ES-I3 (cell line): ENCODE measurements at regions not wholly inside any gene's neighbourhood (a gene's known extent, or its start where the extent isn't known, plus 50 kb on each side); places are given as distances from the start of the nearest gene placed in this dataset.
"Not testable (repeated sequence)": the region's sequence is repeated elsewhere in the genome, so short reads cannot be mapped to it uniquely, and the experiment has no call there.

Source experiments
- H3K36me3 ChIP-seq: 2 replicates; pipeline ENCODE4 v1.6.1; 2013; ENCODE audit warnings: mild to moderate bottlenecking, low read length, control low read depth, moderate library complexity; ENCODE audit not compliant: insufficient read depth
- H3K4me1 ChIP-seq: 2 replicates; pipeline ENCODE4 v1.6.1; 2013; ENCODE audit warnings: mild to moderate bottlenecking, control low read depth, low read length; ENCODE audit not compliant: insufficient read depth
- H3K9ac ChIP-seq: 2 replicates; pipeline ENCODE4 v1.6.1; 2013; ENCODE audit warnings: low read depth, mild to moderate bottlenecking, low read length, moderate library complexity
- H3K9me3 ChIP-seq: 2 replicates; pipeline ENCODE4 v1.6.1; 2013; ENCODE audit warnings: mild to moderate bottlenecking, low read length, moderate library complexity; ENCODE audit not compliant: control insufficient read depth, insufficient read depth

GRCh38 chr4:152195888-152196287, 340.0 kb downstream of the FBXW7 start:
- Histone ChIP-seq H3K9me3 (0 out of 2 replicates have a peak, but pooled peaks cover 3% of the 10 kb centered on the region), H3K4me1 (no peaks in the 10 kb centered on the region), H3K9ac (no peak overlapping the region), H3K36me3 (no peaks in the 10 kb centered on the region)

GRCh38 chr4:152193059-152193458, 342.8 kb downstream of the FBXW7 start:
- Histone ChIP-seq H3K9me3 (0 out of 2 replicates have a peak, but pooled peaks cover 3% of the 10 kb centered on the region), H3K4me1 (no peaks in the 10 kb centered on the region), H3K9ac (no peak overlapping the region), H3K36me3 (no peaks in the 10 kb centered on the region)

GRCh38 chr4:152190907-152191306, 345.0 kb downstream of the FBXW7 start:
- no peaks in the 10 kb centered on the region for H3K36me3 ChIP-seq
- 0 out of 2 replicates have a peak, but pooled peaks cover 3% of the 10 kb centered on the region for H3K9me3 ChIP-seq
- H3K4me1 ChIP-seq = no peaks in the 10 kb centered on the region
- no peak overlapping the region for H3K9ac ChIP-seq

DNA sequence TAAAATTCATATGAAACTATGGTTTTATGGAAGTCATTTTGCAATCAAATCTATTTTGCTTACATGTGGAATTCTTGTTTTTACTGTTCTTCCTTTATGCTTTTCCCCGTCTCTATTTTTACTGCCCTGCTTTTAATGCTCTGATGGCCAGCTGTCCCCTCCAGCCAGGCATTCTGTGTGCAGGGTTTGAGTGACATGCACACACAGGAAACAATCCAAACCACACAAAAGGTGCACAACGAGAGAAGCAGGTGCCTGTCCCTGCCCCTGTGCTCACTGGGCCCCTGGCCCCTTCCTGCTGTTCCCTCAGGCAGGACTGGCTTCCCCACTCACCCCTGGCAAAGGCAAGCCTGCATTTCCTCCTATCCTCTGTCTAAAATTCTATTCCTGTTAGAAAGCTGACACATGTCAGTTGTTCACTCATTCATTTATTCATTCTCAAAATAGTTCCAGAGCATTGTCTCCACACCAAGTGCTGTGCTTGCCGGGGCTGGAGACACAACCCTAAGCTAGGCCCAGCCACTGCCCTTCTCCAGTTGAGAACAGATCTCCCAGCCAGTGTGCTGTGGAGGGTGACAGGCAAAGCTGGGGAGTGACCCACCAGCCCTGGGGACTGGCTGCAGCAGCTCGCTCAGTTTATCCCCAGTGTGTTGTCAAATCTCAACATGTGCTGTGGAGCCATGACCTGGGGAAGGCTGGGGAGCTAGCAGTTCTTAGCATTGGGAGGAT, 346.3 kb downstream of the FBXW7 start:
- H3K9me3 ChIP-seq = no peaks in the 10 kb centered on the region
- no peaks in the 10 kb centered on the region for H3K36me3 ChIP-seq
- H3K4me1 ChIP-seq = no peaks in the 10 kb centered on the region
- H3K9ac ChIP-seq = no peak overlapping the region

GRCh38 chr4:152188801-152189200, 347.1 kb downstream of the FBXW7 start:
- Histone ChIP-seq H3K36me3 (no peaks in the 10 kb centered on the region), H3K9ac (no peak overlapping the region), H3K4me1 (no peaks in the 10 kb centered on the region), H3K9me3 (no peaks in the 10 kb centered on the region)

DNA sequence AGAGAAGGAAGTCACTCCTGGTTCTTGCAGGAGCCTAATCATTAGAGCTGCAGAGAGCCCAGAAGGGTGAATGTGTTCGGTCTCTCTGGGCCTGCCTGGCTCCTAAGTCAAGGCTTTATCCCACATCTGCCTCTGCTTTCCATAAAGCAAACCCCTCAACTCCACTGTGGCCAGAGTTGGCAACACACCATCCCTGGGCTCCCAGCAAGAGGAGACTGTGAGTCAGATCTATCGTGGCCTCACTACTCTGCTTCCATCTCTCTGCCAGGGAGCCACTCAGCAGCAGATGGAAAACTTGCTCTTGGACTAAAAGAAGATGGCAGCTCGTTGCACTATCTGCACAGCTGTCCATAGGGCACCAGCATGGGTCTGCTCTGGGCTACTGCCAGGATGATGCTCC, 348.2 kb downstream of the FBXW7 start:
- H3K9me3 ChIP-seq = no peaks in the 10 kb centered on the region
- no peaks in the 10 kb centered on the region for H3K4me1 ChIP-seq
- H3K36me3 ChIP-seq = no peaks in the 10 kb centered on the region
- H3K9ac ChIP-seq = no peak overlapping the region

DNA sequence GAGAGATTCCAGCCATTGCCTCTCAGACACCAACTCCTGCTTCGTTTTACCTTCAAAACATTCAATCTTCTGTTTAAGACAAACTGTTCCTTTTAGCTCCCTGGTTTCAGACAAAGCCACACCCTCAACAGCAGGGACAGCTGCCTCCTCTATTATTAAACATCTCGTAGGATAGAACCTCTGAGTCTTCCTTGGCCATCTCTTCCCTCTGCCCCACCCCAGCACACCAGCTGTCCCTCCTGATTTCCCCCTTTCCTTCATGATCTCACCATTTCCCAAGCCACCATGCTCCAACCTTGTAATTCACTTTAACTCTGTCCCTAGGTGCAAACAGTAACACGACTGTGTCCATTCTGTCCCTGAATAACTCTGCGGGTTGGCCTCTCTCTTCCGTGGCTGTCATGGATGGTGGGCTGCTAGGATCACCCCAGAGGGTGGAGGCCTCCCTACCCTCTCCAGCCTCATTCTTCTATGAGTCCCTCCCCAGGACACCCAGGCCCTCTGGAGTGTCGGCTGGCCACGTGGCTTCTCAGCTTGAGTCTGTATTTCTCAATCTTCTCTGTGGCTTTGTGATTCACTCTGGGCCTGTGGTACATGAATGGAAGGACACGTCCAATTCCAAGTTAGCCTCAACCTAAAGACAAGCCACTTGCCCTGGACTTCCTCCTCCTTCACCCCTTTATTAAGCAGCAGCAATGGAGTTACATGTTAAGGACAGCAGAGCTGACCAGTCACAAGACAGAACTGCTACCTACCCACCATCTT, 349.9 kb downstream of the FBXW7 start:
- H3K9me3 ChIP-seq = no peaks in the 10 kb centered on the region

DNA sequence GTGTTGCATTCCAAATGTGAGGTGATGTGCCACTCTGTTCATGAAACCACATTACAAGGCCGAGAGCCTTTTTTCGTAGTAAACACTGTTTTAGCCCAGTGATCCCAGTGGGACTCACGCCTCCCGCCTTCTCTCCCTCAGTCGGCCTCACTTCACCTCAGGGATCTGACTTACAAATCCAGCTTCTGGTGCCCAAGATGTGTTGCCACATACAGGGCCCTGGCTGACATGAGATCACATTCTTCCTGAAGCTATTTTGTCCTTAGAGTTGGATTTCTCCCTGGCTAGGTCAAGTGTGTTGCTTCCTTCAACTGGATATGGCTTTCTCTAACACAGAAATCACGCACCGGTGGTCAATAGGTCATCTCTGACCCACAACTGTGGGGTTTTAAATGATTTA, 354.7 kb downstream of the FBXW7 start:
- Histone ChIP-seq H3K36me3 (no peaks in the 10 kb centered on the region), H3K4me1 (no peaks in the 10 kb centered on the region), H3K9ac (no peak overlapping the region), H3K9me3 (no peaks in the 10 kb centered on the region)

More for the DNA sequence above, 349.9 kb downstream of the FBXW7 start:
- H3K36me3 ChIP-seq = no peaks in the 10 kb centered on the region
- H3K4me1 ChIP-seq = no peaks in the 10 kb centered on the region
- H3K9ac ChIP-seq = no peak overlapping the region

GRCh38 chr4:152180369-152180768, 355.5 kb downstream of the FBXW7 start:
- H3K9ac ChIP-seq = no peak overlapping the region
- no peaks in the 10 kb centered on the region for H3K4me1 ChIP-seq
- no peaks in the 10 kb centered on the region for H3K9me3 ChIP-seq
- no peaks in the 10 kb centered on the region for H3K36me3 ChIP-seq

DNA sequence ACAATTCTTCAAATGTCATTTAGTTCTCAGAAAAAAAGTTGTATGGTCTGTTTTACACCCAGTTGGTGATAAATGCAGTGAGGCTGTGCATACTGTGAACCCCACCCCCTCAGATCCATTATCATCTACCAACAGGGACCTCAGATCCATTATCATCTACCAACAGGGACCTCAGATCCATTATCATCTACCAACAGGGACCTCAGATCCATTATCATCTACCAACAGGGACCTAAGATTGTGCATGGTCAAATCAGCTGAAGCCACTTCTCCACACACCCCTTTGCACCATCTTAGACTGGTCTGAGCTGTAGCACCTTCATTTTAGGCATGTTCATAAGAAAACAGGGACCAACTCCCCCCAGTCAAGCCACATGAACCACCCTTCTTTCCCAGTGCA, 358.4 kb downstream of the FBXW7 start:
- not testable (repeated sequence) for H3K9me3 ChIP-seq, H3K36me3 ChIP-seq, H3K4me1 ChIP-seq, H3K9ac ChIP-seq

GRCh38 chr4:152176627-152177214, 359.2 kb downstream of the FBXW7 start:
- Histone ChIP-seq H3K4me1 (no peaks in the 10 kb centered on the region), H3K36me3 (no peaks in the 10 kb centered on the region), H3K9ac (no peak overlapping the region), H3K9me3 (no peaks in the 10 kb centered on the region)

GRCh38 chr4:152175586-152175985, 360.3 kb downstream of the FBXW7 start:
- H3K9ac ChIP-seq = no peak overlapping the region
- no peaks in the 10 kb centered on the region for H3K36me3 ChIP-seq
- H3K4me1 ChIP-seq = no peaks in the 10 kb centered on the region
- no peaks in the 10 kb centered on the region for H3K9me3 ChIP-seq

DNA sequence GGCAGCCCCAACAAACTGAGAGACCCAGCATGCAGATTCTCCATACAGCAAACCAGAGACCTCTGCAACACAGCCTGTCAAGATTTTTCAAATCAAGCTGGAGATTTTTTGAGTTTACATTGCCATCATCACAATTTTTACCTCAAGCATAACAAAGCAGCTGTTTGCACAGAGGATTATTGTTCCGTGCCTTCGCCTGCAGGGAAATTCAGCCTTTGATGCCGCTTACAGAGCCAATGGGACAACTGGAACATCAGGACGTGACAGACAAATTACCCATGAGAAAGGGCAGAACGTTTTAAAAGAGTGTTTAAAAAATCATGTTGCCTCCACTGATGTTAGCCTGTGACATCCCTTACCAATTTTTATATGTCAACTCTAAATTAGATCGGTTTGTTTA, 363.7 kb downstream of the FBXW7 start:
- Histone ChIP-seq H3K9me3 (no peaks in the 10 kb centered on the region), H3K36me3 (no peaks in the 10 kb centered on the region), H3K4me1 (peaks cover 8% of the 10 kb centered on the region; the same call in 1 of the 2 replicates)

GRCh38 chr4:152171556-152171955, 364.3 kb downstream of the FBXW7 start:
- Histone ChIP-seq H3K36me3 (no peaks in the 10 kb centered on the region), H3K9ac (no peak overlapping the region), H3K9me3 (no peaks in the 10 kb centered on the region), H3K4me1 (peaks cover 8% of the 10 kb centered on the region; the same call in 1 of the 2 replicates)

More for the DNA sequence above, 363.7 kb downstream of the FBXW7 start:
- H3K9ac ChIP-seq = no peak overlapping the region

GRCh38 chr4:152169683-152170082, 366.2 kb downstream of the FBXW7 start:
- no peaks in the 10 kb centered on the region for H3K36me3 ChIP-seq
- peaks cover 17% of the 10 kb centered on the region; the same call in 1 of the 2 replicates for H3K4me1 ChIP-seq
- H3K9ac ChIP-seq = no peak overlapping the region
- no peaks in the 10 kb centered on the region for H3K9me3 ChIP-seq
